GM12864 (cell line): ENCODE measurements at regions not wholly inside any gene's neighbourhood (a gene's known extent, or its start where the extent isn't known, plus 50 kb on each side); places are given as distances from the start of the nearest gene placed in this dataset.

ENCODE experiments used
- DNase-seq: peaks from one replicate; pipeline ENCODE4 v3.0.0-alpha.2; 2011; ENCODE audit warnings: low read depth
- H3K4me3 ChIP-seq: 2 replicates; pipeline ENCODE4 v1.5.1; 2011; ENCODE audit warnings: mild to moderate bottlenecking, low read depth, low read length, control low read depth
- TF ChIP-seq, protein P1 (sequence below): IDR thresholded peaks from 2 replicates; pipeline ENCODE4 v1.5.1; 2011; ENCODE audit warnings: low read depth, mild to moderate bottlenecking, moderate library complexity, low read length, control low read depth, inconsistent platforms; ENCODE audit errors: missing control alignments

DNA sequence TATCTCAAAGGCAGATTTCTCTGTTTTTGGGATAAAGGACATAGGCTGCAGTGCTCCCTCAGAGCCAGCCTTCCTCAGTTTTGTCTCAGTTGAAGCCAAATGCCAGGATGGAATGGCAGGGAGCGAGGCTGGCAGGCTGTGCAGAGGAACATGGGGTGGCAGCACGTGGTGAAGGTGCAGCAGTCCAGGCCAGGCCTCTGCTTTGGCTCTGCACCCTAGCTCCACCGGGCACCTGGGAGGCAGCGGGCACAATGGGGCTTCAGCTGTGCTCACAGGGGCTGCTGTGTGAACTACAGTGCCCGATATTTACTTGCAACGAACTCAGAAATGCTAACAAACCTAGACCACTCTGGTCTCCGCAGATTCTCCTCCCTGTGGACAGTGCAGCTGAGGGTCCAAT, 319.6 kb downstream of the ZNF326 start:
- DNase-seq = no peak
- TF ChIP-seq, protein P1, sequence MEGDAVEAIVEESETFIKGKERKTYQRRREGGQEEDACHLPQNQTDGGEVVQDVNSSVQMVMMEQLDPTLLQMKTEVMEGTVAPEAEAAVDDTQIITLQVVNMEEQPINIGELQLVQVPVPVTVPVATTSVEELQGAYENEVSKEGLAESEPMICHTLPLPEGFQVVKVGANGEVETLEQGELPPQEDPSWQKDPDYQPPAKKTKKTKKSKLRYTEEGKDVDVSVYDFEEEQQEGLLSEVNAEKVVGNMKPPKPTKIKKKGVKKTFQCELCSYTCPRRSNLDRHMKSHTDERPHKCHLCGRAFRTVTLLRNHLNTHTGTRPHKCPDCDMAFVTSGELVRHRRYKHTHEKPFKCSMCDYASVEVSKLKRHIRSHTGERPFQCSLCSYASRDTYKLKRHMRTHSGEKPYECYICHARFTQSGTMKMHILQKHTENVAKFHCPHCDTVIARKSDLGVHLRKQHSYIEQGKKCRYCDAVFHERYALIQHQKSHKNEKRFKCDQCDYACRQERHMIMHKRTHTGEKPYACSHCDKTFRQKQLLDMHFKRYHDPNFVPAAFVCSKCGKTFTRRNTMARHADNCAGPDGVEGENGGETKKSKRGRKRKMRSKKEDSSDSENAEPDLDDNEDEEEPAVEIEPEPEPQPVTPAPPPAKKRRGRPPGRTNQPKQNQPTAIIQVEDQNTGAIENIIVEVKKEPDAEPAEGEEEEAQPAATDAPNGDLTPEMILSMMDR = no peak
- no peak overlapping the region for H3K4me3 ChIP-seq

DNA sequence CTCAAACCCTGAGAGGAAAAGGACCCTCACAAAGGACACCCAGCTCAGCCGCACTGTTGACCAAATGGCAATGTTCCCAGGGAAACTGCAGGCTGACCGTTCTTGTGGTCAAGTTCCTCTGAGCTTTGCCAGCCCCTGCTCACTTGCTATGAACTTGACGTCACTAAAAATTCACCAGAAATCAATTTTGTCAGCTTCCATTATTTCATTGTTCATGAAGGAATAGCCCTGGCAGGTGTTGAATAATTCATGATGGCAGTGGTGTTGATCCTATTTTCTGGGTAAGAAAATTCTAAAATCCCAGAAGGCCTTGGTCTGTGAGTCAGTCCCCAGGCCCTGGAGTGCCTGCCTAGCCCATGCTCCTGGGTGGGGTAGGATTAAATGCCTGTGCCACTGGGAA, 318.9 kb downstream of the ZNF326 start:
- no peak overlapping the region for H3K4me3 ChIP-seq
- TF ChIP-seq, protein P1 = no peak
- no peak for DNase-seq

- TF ChIP-seq, protein P1 = no peak
- no peak for DNase-seq
- H3K4me3 ChIP-seq = no peak overlapping the region
Measured at GRCh38 chr1:90309806-90310205, 314.9 kb downstream of the ZNF326 start.

DNA sequence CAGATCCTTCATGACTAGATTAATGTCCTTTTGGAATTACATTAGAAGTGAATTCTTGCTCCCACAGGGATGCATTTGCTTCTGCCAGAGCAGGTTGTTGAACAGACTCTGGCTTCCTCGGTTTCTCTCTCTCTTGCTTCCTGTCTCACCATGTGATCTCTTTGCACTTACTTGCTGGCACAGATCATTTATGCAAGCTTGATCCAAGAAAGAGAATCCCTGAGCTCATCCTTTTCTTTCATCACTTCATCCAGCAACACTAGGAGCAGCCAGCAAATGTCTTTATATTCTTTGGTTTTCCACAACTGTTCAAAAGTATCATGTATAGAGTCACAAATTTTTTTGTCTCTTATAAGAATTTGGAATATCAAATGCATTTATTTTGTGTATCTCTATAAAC, 313.5 kb downstream of the ZNF326 start:
- no peak for DNase-seq
- TF ChIP-seq, protein P1 = no peak
- H3K4me3 ChIP-seq = no peak overlapping the region

DNA sequence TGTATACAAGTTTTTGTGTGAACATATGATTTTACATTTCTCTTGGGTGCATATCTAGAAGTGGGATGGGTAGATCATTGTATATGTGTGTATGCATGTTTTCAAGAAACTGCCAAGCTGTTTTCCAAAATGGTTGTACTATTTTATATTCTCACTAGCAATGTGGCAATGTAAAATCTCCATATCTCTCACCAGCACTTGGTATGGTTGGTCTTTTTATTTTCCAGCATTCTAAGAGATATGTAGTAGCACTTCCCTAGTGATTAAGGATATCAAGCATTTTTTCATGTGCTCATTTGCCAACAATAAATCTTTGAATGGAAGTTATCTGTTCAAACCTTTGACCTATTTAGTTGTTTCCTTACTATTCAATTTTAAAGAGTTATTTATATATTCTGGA, 310.7 kb downstream of the ZNF326 start:
- DNase-seq = no peak
- TF ChIP-seq, protein P1 = no peak
- no peak overlapping the region for H3K4me3 ChIP-seq

DNA sequence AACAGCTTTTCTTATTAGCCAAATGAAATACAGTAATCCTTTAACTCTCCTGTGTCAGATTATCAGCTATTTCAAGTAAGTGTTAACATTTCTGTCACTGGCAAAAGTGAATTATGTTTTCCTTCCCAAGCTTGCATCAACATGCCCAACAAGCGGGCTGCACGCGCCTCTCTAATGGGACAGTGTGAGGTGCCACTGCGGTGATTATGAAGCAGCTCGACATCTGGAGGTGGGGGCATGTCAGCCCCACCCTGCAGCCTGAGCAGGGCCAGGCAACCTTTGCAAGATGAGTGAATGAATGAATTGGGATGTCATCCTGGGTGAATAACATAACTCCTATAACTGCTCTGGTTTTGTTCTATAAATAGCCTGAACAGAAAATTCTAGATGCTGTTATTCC, 301.4 kb downstream of the ZNF326 start:
- no peak for DNase-seq
- TF ChIP-seq, protein P1 = no peak
- H3K4me3 ChIP-seq = no peak overlapping the region

- no peak overlapping the region for H3K4me3 ChIP-seq
- no peak for DNase-seq
- TF ChIP-seq, protein P1 = no peak
Measured at GRCh38 chr1:90295534-90295933, 300.6 kb downstream of the ZNF326 start.
